ENCODE measurements at regions not wholly inside any gene's neighbourhood (a gene's known extent, or its start where the extent isn't known, plus 50 kb on each side); places are given as distances from the start of the nearest gene placed in this dataset.

- no peaks in the 10 kb centered on the region for H3K79me2 ChIP-seq (replicated peaks; ENCODE audit: insufficient read depth)
- H3K4me2 ChIP-seq: no peak overlapping the region
- no peaks in the 10 kb centered on the region for H3K36me3 ChIP-seq (ENCODE audit: insufficient read depth)
- no peaks in the 10 kb centered on the region for H3K27me3 ChIP-seq (ENCODE audit: insufficient read depth)
- H3K36me3 Mint-ChIP-seq (ENCODE audit: low read depth): no peaks in the 10 kb centered on the region
- H3K9me2 ChIP-seq (ENCODE audit: insufficient read depth): no peaks in the 10 kb centered on the region
- no peak for TF ChIP-seq POLR2AphosphoS5 (IDR thresholded peaks at IDR 0.05; ENCODE audit: low read depth)
- no peak for TF ChIP-seq EZH2 (IDR thresholded peaks at IDR 0.05; ENCODE audit: low read depth, unreplicated experiment)
- TF ChIP-seq ZNF331 (CRISPR knock-in tag; IDR thresholded peaks at IDR 0.05; ENCODE audit: low read depth): no peak
- TF ChIP-seq EZH2phosphoT487 (IDR thresholded peaks at IDR 0.05; ENCODE audit: unreplicated experiment): no peak
- TF ChIP-seq ZNF114 (CRISPR knock-in tag; IDR thresholded peaks at IDR 0.05): no peak
- TF ChIP-seq NANOG (IDR thresholded peaks at IDR 0.05; ENCODE audit: borderline replicate concordance): no peak
- TF ChIP-seq STAT1 (IDR thresholded peaks at IDR 0.05; ENCODE audit: unreplicated experiment): no peak
- no peak for TF ChIP-seq REST (IDR thresholded peaks at IDR 0.05; ENCODE audit: unreplicated experiment)
- no peak for TF ChIP-seq CTCF (conservative IDR thresholded peaks at IDR 0.05; ENCODE audit: low read depth in 2 of 2)
- TF ChIP-seq JUNB (IDR thresholded peaks at IDR 0.05; ENCODE audit: unreplicated experiment): no peak
- no peak for TF ChIP-seq CREB1 (CRISPR knock-in tag; IDR thresholded peaks at IDR 0.05; ENCODE audit: low read depth)
- no peak for TF ChIP-seq ETS1 (IDR thresholded peaks at IDR 0.05)
- TF ChIP-seq ZNF462 (CRISPR knock-in tag; IDR thresholded peaks at IDR 0.05): no peak
- ATAC-seq: no peak
- DNase-seq (ENCODE audit: low spot score): no peak
- H3K27me3 Mint-ChIP-seq (ENCODE audit: insufficient read depth, low read depth, poor library complexity): no peaks in the 10 kb centered on the region
- no peak overlapping the region for H3K27ac ChIP-seq (ENCODE audit: low read depth)
- H2AFZ ChIP-seq: no peak overlapping the region
- no peaks in the 10 kb centered on the region for H3K4me1 ChIP-seq (ENCODE audit: insufficient read depth)
- H3K4me3 ChIP-seq: no peak overlapping the region
- H3K27ac Mint-ChIP-seq: no peak overlapping the region
- no peaks in the 10 kb centered on the region for H4K20me1 ChIP-seq (replicated peaks; ENCODE audit: insufficient read depth)
- H3K9me3 Mint-ChIP-seq: no peaks in the 10 kb centered on the region
- no peak overlapping the region for H3K4me3 Mint-ChIP-seq
- no peaks in the 10 kb centered on the region for H3K4me1 Mint-ChIP-seq
- H3F3A ChIP-seq (replicated peaks; ENCODE audit: low read depth): no peaks in the 10 kb centered on the region
Measured at GRCh38 chr6:166221636-166222035, 54.0 kb upstream of the TBXT start.

Measured in GM23338 (cell line).